Nephron progenitor cell (in vitro differentiated cells): ENCODE measurements at regions not wholly inside any gene's neighbourhood (a gene's known extent, or its start where the extent isn't known, plus 50 kb on each side); places are given as distances from the start of the nearest gene placed in this dataset.
"Not testable (repeated sequence)": the region's sequence is repeated elsewhere in the genome, so short reads cannot be mapped to it uniquely, and the experiment has no call there.

Experiments used
- DNase-seq: peaks from one replicate; pipeline ENCODE4 v3.0.0; 2021
- H3K27ac Mint-ChIP-seq: 2 replicates; pipeline ENCODE4 v1.8.0; 2021; ENCODE audit warnings: mild to moderate bottlenecking, moderate library complexity, mixed read lengths
- H3K27me3 Mint-ChIP-seq: 2 replicates; pipeline ENCODE4 v1.8.0; 2021; ENCODE audit warnings: mild to moderate bottlenecking, low read depth, mixed read lengths; ENCODE audit not compliant: poor library complexity
- H3K36me3 Mint-ChIP-seq: 2 replicates; pipeline ENCODE4 v1.8.0; 2021; ENCODE audit warnings: low read depth, mixed read lengths
- H3K4me1 Mint-ChIP-seq: 2 replicates; pipeline ENCODE4 v1.8.0; 2021; ENCODE audit warnings: mixed read lengths
- H3K4me3 Mint-ChIP-seq: 2 replicates; pipeline ENCODE4 v1.8.0; 2021; ENCODE audit warnings: mild to moderate bottlenecking, moderate library complexity, mixed read lengths
- H3K9me3 Mint-ChIP-seq: 2 replicates; pipeline ENCODE4 v1.8.0; 2021; ENCODE audit warnings: mild to moderate bottlenecking, moderate library complexity, mixed read lengths
- CTCF ChIP-seq: fragments of 200-600 bp; sonication (generic); IDR thresholded peaks from 2 replicates; pipeline ENCODE4 v1.5.0; 2021; ENCODE audit warnings: antibody characterized with exemption

- Mint-ChIP-seq H3K4me3 (no peak overlapping the region), H3K27ac (no peak overlapping the region), H3K36me3 (no peaks in the 10 kb centered on the region), H3K9me3 (peaks cover 39% of the 10 kb centered on the region), H3K4me1 (no peaks in the 10 kb centered on the region), H3K27me3 (peaks cover 4% of the 10 kb centered on the region)
- no peak for TF ChIP-seq CTCF
- DNase-seq, result no peak
Measured at GRCh38 chr20:43331906-43332305, 125.8 kb upstream of the SRSF6 start.

DNA sequence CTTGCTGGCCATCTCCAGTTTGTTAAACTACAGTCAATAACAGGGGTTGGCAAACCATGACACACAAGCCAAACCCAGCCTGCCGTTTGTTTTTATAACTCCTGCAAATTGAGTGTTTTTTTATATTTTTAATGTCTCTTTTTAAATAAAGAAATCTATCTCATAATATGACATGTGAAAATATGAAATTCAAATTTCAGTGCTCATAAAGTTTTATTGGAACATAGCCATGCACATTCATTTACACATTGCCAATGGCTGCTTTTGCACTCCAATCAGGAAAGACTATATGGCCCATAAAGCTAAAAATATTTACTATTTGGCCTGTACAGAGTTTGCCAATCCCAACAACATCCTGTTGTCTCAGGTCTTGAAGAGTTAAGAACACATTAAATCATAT, 129.0 kb upstream of the SRSF6 start:
- Mint-ChIP-seq H3K36me3 (no peaks in the 10 kb centered on the region), H3K4me3 (no peak overlapping the region), H3K4me1 (no peaks in the 10 kb centered on the region), H3K27ac (no peak overlapping the region), H3K9me3 (peaks cover 15% of the 10 kb centered on the region), H3K27me3 (peaks cover 9% of the 10 kb centered on the region)
- no peak for TF ChIP-seq CTCF
- no peak for DNase-seq

- H3K4me3 Mint-ChIP-seq, result not testable (repeated sequence)
Measured at GRCh38 chr20:43327234-43327633, 130.5 kb upstream of the SRSF6 start.

DNA sequence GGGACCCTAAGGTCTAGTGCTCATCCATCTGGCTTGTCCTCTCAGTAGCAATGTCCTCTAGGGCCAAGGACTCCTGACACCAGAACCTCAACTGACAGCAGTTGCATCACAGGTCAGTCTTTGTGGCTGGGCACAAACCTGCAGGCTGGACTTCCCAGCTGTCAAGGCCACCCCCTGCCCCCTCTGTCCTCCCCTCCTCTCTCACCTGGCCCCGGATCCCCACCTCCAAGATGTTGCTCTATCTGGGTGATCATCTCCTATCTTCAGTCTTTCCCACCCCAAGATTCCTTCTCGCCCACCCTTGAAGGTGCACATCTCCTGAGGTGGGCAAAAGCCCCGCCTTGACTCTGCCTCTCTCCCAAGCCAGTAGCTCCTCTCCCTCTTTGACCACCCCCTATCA, 131.8 kb upstream of the SRSF6 start:
- Mint-ChIP-seq H3K9me3 (no peaks in the 10 kb centered on the region), H3K27ac (no peak overlapping the region), H3K36me3 (no peaks in the 10 kb centered on the region), H3K4me1 (no peaks in the 10 kb centered on the region), H3K4me3 (no peak overlapping the region), H3K27me3 (peaks cover 6% of the 10 kb centered on the region)
- no peak for DNase-seq
- no peak for TF ChIP-seq CTCF

More at GRCh38 chr20:43327234-43327633, 130.5 kb upstream of the SRSF6 start:
- H3K36me3 Mint-ChIP-seq, H3K9me3 Mint-ChIP-seq, H3K4me1 Mint-ChIP-seq, H3K27ac Mint-ChIP-seq, DNase-seq, H3K27me3 Mint-ChIP-seq: not testable (repeated sequence)

- Mint-ChIP-seq H3K9me3 (no peaks in the 10 kb centered on the region), H3K36me3 (no peaks in the 10 kb centered on the region), H3K27ac (no peak overlapping the region), H3K4me1 (no peaks in the 10 kb centered on the region), H3K4me3 (no peak overlapping the region), H3K27me3 (peaks cover 6% of the 10 kb centered on the region)
- no peak for TF ChIP-seq CTCF
- DNase-seq, result no peak
Measured at GRCh38 chr20:43323592-43323991, 133.9 kb upstream of the PTPRT start.

GRCh38 chr20:43322851-43323250, 133.1 kb upstream of the PTPRT start:
- no peak for TF ChIP-seq CTCF
- Mint-ChIP-seq H3K27me3 (peaks cover 9% of the 10 kb centered on the region), H3K4me1 (no peaks in the 10 kb centered on the region), H3K36me3 (no peaks in the 10 kb centered on the region), H3K4me3 (no peak overlapping the region), H3K9me3 (no peaks in the 10 kb centered on the region), H3K27ac (no peak overlapping the region)
- DNase-seq, result no peak

GRCh38 chr20:43320536-43320935, 130.8 kb upstream of the PTPRT start:
- Mint-ChIP-seq H3K4me1 (no peaks in the 10 kb centered on the region), H3K4me3 (no peak overlapping the region), H3K27ac (no peak overlapping the region), H3K27me3 (peaks cover 6% of the 10 kb centered on the region), H3K36me3 (no peaks in the 10 kb centered on the region), H3K9me3 (no peaks in the 10 kb centered on the region)
- DNase-seq, result no peak
- TF ChIP-seq CTCF, result no peak
